ENCODE measurements at regions not wholly inside any gene's neighbourhood (a gene's known extent, or its start where the extent isn't known, plus 50 kb on each side); places are given as distances from the start of the nearest gene placed in this dataset.
"Not testable (repeated sequence)": the region's sequence is repeated elsewhere in the genome, so short reads cannot be mapped to it uniquely, and the experiment has no call there.

DNA sequence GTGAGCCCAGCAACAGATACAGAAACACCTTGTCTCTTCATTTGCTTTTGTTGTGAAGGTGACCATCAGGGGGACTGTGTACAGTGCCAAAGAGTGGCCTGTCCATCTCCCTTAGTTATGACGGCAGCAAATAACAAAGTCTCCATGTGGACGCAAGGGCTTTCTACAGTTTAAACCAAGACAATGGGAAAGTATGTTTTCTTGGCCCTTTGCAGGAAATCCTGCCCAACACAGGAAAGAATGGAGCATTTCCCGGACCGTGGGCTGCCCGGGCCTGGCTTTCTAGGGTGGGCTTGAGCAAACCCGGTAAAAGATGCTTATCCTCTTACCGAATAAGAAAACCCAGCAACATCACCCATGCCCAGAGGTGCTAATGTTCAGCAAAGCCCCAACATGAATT, 87.3 kb downstream of the ZBTB18 start:
- Histone ChIP-seq H3K27ac (ENCODE audit: low read length) (no peak overlapping the region), H3K9me3 (ENCODE audit: insufficient read depth, low read depth, low read length) (no peaks in the 10 kb centered on the region), H3K4me1 (ENCODE audit: insufficient read depth, low read length) (no peaks in the 10 kb centered on the region), H3K9ac (ENCODE audit: low read depth, low read length) (no peak overlapping the region), H3K27me3 (ENCODE audit: insufficient read depth, low read length) (no peaks in the 10 kb centered on the region), H3K4me3 (ENCODE audit: low read length) (no peak overlapping the region), H3K36me3 (ENCODE audit: insufficient read depth, low read depth, low read length) (no peaks in the 10 kb centered on the region)

DNA sequence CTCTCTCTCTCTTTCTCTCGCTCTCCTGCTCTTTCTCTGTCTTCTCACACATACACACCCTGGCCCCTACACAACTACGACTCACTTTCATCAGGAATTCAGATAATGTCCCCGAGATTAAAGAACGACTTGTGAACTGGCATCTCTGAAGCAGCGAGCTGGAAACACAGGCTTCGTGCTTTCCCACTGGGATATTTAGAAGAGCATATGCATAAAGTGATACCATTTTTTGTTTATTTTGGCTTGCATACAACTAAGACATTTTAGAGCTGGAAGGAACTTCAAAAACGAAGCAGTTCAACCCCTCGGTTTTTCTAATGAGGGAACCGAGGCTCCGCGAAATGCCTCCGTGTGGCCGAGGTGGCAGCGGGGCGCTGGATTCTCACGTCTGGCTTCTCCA, 88.6 kb downstream of the ZBTB18 start:
- Histone ChIP-seq H3K27ac (ENCODE audit: low read length) (no peak overlapping the region), H3K9me3 (ENCODE audit: insufficient read depth, low read depth, low read length) (no peaks in the 10 kb centered on the region), H3K27me3 (ENCODE audit: insufficient read depth, low read length) (no peaks in the 10 kb centered on the region), H3K4me3 (ENCODE audit: low read length) (no peak overlapping the region), H3K4me1 (ENCODE audit: insufficient read depth, low read length) (no peaks in the 10 kb centered on the region), H3K36me3 (ENCODE audit: insufficient read depth, low read depth, low read length) (no peaks in the 10 kb centered on the region), H3K9ac (ENCODE audit: low read depth, low read length) (no peak overlapping the region)

DNA sequence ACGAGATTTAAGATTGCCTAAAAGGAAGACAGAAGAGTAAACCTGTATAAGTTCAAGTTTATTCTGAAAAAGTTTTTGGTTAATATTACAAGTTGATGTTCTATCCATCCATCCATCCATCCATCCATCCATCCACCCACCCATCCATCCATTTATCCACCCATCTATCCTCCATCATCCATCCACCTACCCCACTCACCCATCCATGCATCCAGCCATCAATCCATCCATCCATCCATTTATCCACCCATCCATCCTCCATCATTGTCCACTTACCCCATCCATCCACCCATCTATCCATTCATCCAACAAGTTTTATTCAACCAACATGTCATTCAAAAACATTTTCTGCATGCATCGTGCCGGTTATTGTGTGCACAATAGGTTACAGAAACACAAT, 89.3 kb downstream of the ZBTB18 start:
- Histone ChIP-seq H3K4me3 (ENCODE audit: low read length) (no peak overlapping the region), H3K36me3 (ENCODE audit: insufficient read depth, low read depth, low read length) (no peaks in the 10 kb centered on the region), H3K4me1 (ENCODE audit: insufficient read depth, low read length) (no peaks in the 10 kb centered on the region), H3K9ac (ENCODE audit: low read depth, low read length) (no peak overlapping the region), H3K9me3 (ENCODE audit: insufficient read depth, low read depth, low read length) (no peaks in the 10 kb centered on the region), H3K27me3 (ENCODE audit: insufficient read depth, low read length) (no peaks in the 10 kb centered on the region), H3K27ac (ENCODE audit: low read length) (no peak overlapping the region)

DNA sequence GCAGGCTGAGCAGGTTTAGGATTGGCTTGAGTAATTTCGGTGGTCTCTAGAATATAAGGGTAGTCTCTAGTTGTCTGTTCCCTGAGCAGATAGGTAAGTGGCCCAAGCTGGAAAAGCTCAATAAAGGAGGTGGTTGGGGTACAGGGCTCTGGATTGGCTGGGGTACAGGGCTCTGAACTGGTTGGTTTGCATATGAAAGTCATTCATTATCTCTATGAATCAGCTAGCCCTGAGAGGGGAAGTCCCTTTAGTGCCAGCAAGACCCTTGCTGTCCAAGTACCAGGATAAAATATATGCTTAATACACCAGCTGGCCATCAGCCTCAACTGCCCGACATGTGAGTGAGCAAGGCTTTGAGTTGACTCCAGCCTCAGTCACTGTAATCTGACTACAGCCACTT, 93.0 kb downstream of the ZBTB18 start:
- Histone ChIP-seq H3K36me3 (ENCODE audit: insufficient read depth, low read depth, low read length) (no peaks in the 10 kb centered on the region), H3K27ac (ENCODE audit: low read length) (no peak overlapping the region), H3K27me3 (ENCODE audit: insufficient read depth, low read length) (no peaks in the 10 kb centered on the region), H3K9ac (ENCODE audit: low read depth, low read length) (no peak overlapping the region), H3K4me1 (ENCODE audit: insufficient read depth, low read length) (no peaks in the 10 kb centered on the region), H3K4me3 (ENCODE audit: low read length) (no peak overlapping the region), H3K9me3 (ENCODE audit: insufficient read depth, low read depth, low read length) (no peaks in the 10 kb centered on the region)

DNA sequence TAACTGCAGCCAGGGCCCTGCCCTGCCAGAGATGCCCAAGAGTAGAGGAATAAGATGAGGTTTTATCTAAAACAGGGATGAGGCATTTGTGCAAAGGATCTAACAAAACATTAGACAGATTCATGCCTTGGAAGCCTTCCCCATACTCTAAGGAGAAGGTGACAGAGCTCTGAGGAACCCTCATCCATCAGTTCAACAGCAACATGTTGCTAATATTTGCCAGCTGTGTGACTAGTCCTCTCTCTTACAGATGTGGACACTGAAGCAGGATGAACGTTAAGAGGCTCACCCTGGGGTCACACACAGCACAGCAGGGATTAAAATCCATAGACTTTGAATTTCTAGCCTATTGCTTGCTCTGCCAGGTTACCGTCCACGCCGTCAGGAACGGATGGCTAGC, 99.0 kb downstream of the ZBTB18 start:
- no peak overlapping the region for H3K4me3 ChIP-seq (ENCODE audit: low read length)
- no peaks in the 10 kb centered on the region for H3K9me3 ChIP-seq (ENCODE audit: insufficient read depth, low read depth, low read length)
- H3K9ac ChIP-seq (ENCODE audit: low read depth, low read length), result no peak overlapping the region
- H3K27me3 ChIP-seq (ENCODE audit: insufficient read depth, low read length), result no peaks in the 10 kb centered on the region
- H3K36me3 ChIP-seq (ENCODE audit: insufficient read depth, low read depth, low read length), result no peaks in the 10 kb centered on the region
- H3K27ac ChIP-seq (ENCODE audit: low read length), result no peak overlapping the region
- no peaks in the 10 kb centered on the region for H3K4me1 ChIP-seq (ENCODE audit: insufficient read depth, low read length)

DNA sequence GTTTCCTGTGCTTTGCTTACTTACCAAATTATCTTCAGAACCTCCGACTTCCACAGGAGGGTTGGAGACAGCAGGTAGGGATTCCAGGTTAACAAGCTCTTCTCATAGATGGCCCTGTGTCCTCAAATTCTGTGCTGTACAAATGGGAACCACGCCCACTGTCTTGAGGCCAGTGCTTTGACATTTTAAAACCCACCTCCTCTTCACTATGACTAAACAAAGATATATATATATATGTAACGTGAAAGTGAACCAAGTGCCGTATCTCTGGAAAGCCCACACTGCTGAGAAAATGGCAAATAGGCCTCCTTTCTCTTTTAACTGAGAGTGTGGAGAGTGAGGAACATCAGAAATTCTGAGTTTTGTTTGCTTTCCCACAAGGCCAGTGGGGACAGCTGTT, 99.6 kb downstream of the ZBTB18 start:
- Histone ChIP-seq H3K4me1 (ENCODE audit: insufficient read depth, low read length) (no peaks in the 10 kb centered on the region), H3K36me3 (ENCODE audit: insufficient read depth, low read depth, low read length) (no peaks in the 10 kb centered on the region), H3K27ac (ENCODE audit: low read length) (no peak overlapping the region), H3K4me3 (ENCODE audit: low read length) (no peak overlapping the region), H3K9me3 (ENCODE audit: insufficient read depth, low read depth, low read length) (no peaks in the 10 kb centered on the region), H3K27me3 (ENCODE audit: insufficient read depth, low read length) (no peaks in the 10 kb centered on the region), H3K9ac (ENCODE audit: low read depth, low read length) (no peak overlapping the region)

DNA sequence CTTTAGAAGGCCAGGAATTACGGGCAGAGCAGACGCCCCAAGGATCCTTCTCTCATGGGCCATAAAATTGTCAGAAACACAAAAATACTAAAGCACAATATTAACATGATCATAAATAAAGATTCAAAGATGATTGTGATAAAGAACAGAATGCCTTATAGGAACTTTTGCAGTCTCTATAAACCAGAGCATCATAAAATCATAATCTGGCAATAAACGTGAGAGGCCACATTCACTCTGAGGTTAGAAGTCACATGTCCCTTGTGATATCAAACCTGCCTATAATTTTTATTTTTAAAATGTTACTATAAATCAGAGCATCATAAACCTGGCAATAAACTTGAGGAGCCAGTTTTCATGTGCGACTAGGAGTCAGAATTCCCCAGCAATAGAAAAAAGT, 100.5 kb downstream of the ZBTB18 start:
- no peaks in the 10 kb centered on the region for H3K36me3 ChIP-seq (ENCODE audit: insufficient read depth, low read depth, low read length)

DNA sequence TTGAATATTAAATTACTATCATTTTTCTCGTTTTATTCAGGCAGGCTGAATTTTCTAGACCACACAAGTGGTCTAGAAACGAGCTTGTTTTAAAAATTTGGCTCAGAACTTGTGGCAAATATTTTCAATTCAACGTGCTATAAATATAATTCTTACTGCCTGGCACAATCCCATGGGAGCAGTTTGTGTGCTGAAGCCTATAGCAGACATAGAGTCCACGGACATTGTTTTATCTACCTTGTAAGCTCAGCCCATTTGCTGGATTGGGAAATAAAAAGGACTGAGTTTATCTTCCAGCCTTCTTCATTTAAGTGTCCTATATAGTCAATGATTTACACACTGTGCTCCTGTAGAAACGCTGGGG, 103.4 kb downstream of the ZBTB18 start:
- Histone ChIP-seq H3K4me1 (ENCODE audit: insufficient read depth, low read length) (no peaks in the 10 kb centered on the region), H3K27me3 (ENCODE audit: insufficient read depth, low read length) (no peaks in the 10 kb centered on the region), H3K4me3 (ENCODE audit: low read length) (no peak overlapping the region), H3K36me3 (ENCODE audit: insufficient read depth, low read depth, low read length) (no peaks in the 10 kb centered on the region), H3K9ac (ENCODE audit: low read depth, low read length) (no peak overlapping the region), H3K27ac (ENCODE audit: low read length) (no peak overlapping the region), H3K9me3 (ENCODE audit: insufficient read depth, low read depth, low read length) (no peaks in the 10 kb centered on the region)

More for the DNA sequence above, 100.5 kb downstream of the ZBTB18 start:
- Histone ChIP-seq H3K9me3 (ENCODE audit: insufficient read depth, low read depth, low read length) (no peaks in the 10 kb centered on the region), H3K4me1 (ENCODE audit: insufficient read depth, low read length) (no peaks in the 10 kb centered on the region), H3K27me3 (ENCODE audit: insufficient read depth, low read length) (no peaks in the 10 kb centered on the region), H3K27ac (ENCODE audit: low read length) (no peak overlapping the region), H3K4me3 (ENCODE audit: low read length) (no peak overlapping the region), H3K9ac (ENCODE audit: low read depth, low read length) (no peak overlapping the region)

DNA sequence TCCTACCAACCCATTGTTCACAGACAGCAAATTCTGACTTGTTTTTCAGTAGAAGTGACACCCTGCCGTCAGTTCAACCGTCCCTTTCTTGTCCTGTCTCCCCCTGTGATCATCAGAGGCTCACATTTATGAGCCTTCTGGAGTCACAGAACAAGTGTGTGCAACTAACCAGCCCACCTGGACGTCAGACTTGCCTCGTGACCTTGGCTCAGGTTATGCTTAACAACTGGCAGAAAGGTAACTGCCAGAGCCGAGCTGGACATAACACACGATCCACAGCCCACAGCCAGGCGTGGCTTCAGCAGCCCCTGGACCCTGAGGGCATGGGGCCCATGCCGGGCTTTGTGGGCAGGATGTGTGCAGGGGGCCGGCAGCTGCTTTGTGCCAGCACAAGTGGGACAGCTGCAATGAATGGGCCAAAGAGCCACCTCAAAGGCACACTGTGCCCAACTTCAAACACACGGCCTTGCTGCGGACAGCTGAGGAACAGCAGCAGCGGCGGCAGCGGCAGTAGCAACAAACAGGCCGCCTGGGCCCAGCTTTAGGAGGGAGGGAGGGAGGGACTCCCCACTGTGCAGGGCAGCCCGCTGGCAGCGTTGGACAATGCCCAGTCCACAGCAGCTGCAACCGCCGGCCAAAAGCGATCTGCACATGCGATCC, 103.9 kb downstream of the ZBTB18 start:
- H3K9ac ChIP-seq (ENCODE audit: low read depth, low read length), result no peak overlapping the region
- H3K4me3 ChIP-seq (ENCODE audit: low read length), result no peak overlapping the region
- no peaks in the 10 kb centered on the region for H3K36me3 ChIP-seq (ENCODE audit: insufficient read depth, low read depth, low read length)
- H3K9me3 ChIP-seq (ENCODE audit: insufficient read depth, low read depth, low read length), result no peaks in the 10 kb centered on the region
- H3K27me3 ChIP-seq (ENCODE audit: insufficient read depth, low read length), result no peaks in the 10 kb centered on the region
- no peaks in the 10 kb centered on the region for H3K4me1 ChIP-seq (ENCODE audit: insufficient read depth, low read length)
- no peak overlapping the region for H3K27ac ChIP-seq (ENCODE audit: low read length)

DNA sequence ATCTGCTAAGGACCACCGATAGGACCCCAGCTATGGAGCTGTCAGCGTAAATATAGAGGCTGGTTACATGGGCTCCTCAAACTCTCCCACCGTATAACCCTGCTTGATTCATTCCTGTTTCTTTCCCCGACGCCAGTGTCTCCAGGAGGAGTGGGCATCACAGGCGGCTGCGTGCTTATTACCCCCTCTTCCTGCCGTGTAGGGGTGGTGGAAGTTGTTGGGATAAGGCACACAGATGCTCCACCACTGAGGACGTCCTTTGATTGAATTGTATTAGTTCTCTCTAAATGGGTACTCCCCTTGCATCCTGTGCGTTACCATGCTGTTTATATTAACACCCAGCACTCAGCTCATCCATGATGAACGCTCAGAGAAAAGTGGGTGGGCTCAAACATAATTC, 104.6 kb downstream of the ZBTB18 start:
- Histone ChIP-seq H3K4me1 (ENCODE audit: insufficient read depth, low read length) (peaks cover 3% of the 10 kb centered on the region; the same call in 1 of the 2 replicates), H3K36me3 (ENCODE audit: insufficient read depth, low read depth, low read length) (no peaks in the 10 kb centered on the region), H3K9ac (ENCODE audit: low read depth, low read length) (no peak overlapping the region), H3K27me3 (ENCODE audit: insufficient read depth, low read length) (no peaks in the 10 kb centered on the region), H3K27ac (ENCODE audit: low read length) (no peak overlapping the region), H3K4me3 (ENCODE audit: low read length) (no peak overlapping the region), H3K9me3 (ENCODE audit: insufficient read depth, low read depth, low read length) (no peaks in the 10 kb centered on the region)

DNA sequence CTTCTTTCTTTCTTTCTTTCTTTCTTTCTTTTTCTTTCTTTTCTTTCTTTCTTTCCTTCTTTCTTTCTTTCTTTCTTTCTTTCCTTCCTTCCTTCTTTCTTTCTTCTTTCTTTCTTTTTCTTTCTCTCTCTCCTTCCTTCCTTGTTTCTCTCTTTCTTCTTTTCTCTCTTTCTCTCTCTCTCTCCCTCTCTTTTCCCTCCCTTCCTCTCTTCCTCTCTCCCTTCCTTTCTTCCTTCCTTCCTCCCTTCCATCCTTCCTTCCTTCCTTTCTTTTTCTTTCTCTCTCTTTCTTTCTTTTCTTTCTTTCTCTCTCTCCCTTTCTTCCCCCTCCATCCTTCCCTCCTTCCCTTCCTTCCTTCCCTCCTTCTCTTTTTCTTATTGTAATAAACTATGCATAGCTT, 105.5 kb downstream of the ZBTB18 start:
- H3K4me3 ChIP-seq (ENCODE audit: low read length); H3K27me3 ChIP-seq (ENCODE audit: insufficient read depth, low read length); H3K36me3 ChIP-seq (ENCODE audit: insufficient read depth, low read depth, low read length); H3K9ac ChIP-seq (ENCODE audit: low read depth, low read length); H3K9me3 ChIP-seq (ENCODE audit: insufficient read depth, low read depth, low read length); H3K27ac ChIP-seq (ENCODE audit: low read length): not testable (repeated sequence)
- H3K4me1 ChIP-seq (ENCODE audit: insufficient read depth, low read length), result peaks cover 13% of the 10 kb centered on the region

DNA sequence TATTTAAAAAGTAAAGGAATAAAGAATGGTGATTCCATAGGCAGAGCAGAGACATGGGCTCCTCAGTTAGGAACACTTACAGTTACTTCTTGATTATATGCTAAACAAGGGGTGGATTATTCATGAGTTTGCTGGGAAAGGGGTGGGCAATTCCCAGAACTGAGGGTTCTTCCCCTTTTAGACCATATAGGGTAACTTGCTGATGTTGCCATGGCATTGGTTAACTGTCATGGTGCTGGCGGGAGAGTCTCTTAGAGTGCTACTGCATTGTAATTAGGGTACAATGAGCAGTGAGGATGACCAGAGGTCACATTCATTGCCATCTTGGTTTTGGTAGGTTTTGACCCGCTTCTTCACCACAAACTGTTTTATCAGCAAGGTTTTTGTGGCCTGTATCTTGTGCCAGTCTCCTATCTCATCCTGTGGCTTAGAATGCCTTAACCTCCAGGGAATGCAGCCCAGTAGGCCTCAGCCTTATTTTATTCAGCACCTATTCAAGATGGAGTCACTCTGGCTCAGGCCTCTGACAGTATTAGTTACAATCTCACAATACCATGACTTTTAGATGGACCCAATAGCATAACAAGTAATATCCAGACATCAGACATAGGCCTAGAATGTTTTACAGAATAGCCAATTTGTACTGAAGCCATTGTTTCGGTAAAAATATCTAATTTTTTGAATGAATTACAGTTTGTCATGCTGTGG, 106.8 kb downstream of the ZBTB18 start:
- Histone ChIP-seq H3K9ac (ENCODE audit: low read depth, low read length) (no peak overlapping the region), H3K4me3 (ENCODE audit: low read length) (no peak overlapping the region), H3K27ac (ENCODE audit: low read length) (no peak overlapping the region), H3K4me1 (ENCODE audit: insufficient read depth, low read length) (peaks cover 16% of the 10 kb centered on the region), H3K9me3 (ENCODE audit: insufficient read depth, low read depth, low read length) (no peaks in the 10 kb centered on the region), H3K36me3 (ENCODE audit: insufficient read depth, low read depth, low read length) (no peaks in the 10 kb centered on the region), H3K27me3 (ENCODE audit: insufficient read depth, low read length) (no peaks in the 10 kb centered on the region)
